HFFc6 (cell line): ENCODE measurements at regions not wholly inside any gene's neighbourhood (a gene's known extent, or its start where the extent isn't known, plus 50 kb on each side); places are given as distances from the start of the nearest gene placed in this dataset.

ENCODE experiments used
- DNase-seq: peaks from one replicate; pipeline ENCODE4 v3.0.0-alpha.2; 2018
- H3K27ac Mint-ChIP-seq: 2 replicates; pipeline ENCODE4 v1.8.0; 2020; ENCODE audit warnings: mild to moderate bottlenecking, mixed read lengths
- H3K27me3 Mint-ChIP-seq: 2 replicates; pipeline ENCODE4 v1.8.0; 2021; ENCODE audit warnings: mild to moderate bottlenecking, moderate library complexity, mixed read lengths; ENCODE audit not compliant: insufficient read depth
- H3K36me3 Mint-ChIP-seq: 2 replicates; pipeline ENCODE4 v1.8.0; 2021; ENCODE audit warnings: low read depth, mixed read lengths
- H3K4me1 Mint-ChIP-seq: 2 replicates; pipeline ENCODE4 v1.8.0; 2020; ENCODE audit warnings: low read depth, mixed read lengths
- H3K4me3 Mint-ChIP-seq: 2 replicates; pipeline ENCODE4 v1.8.0; 2020; ENCODE audit warnings: mild to moderate bottlenecking, moderate library complexity, mixed read lengths
- H3K9me3 Mint-ChIP-seq: 2 replicates; pipeline ENCODE4 v1.8.0; 2020; ENCODE audit warnings: mild to moderate bottlenecking, mixed read lengths
- CTCF ChIP-seq: fragments of 200-600 bp; sonication (generic); IDR thresholded peaks from 2 replicates; pipeline ENCODE4 v1.5.0; 2021; ENCODE audit warnings: antibody characterized with exemption, mild to moderate bottlenecking

DNA sequence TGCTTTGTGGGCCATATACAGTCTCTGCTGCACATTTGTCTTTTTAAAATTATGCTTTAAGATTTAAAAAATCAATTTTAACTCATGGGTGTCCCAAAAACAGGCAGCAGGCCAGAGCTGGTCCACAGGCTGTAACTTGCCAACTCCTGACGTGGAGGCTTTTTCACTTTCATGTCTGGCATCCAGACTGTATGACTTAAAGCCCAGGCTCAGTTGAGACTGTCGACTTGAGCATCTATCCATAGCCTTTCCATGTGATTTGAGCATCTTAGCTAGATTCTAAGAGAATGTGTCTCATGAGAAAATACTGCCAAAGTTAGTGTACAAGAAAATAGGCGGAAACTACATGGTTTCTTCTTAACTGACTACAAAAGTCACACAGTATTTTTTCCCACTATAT lies 559.0 kb upstream of the TUSC1 start:
- Mint-ChIP-seq H3K27ac (no peak overlapping the region), H3K4me3 (no peak overlapping the region), H3K9me3 (no peaks in the 10 kb centered on the region; the same call in 1 of the 2 replicates), H3K4me1 (peaks cover 8% of the 10 kb centered on the region; the same call in 1 of the 2 replicates), H3K27me3 (no peaks in the 10 kb centered on the region), H3K36me3 (no peaks in the 10 kb centered on the region)
- no peak for DNase-seq
- TF ChIP-seq CTCF, result no peak

DNA sequence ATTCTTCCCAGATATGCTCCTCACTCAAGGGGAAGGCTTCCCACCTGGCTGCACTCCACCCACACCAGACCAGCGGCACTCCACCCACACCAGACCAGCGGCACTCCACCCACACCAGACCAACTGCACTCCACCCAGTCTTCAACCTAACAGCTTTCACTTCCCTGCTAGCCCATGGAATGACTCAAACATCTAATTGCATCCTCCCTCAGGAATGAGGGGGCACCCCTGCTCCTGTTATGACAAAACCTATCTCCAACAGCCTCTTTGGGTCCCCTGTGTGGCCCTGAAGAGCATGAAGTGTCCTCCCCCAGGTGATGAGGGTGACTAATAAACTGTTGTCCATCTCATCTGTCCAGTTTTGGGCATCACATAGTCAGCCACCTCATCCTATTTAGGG lies 556.6 kb upstream of the TUSC1 start:
- peaks cover under 1% of the 10 kb centered on the region; the same call in 1 of the 2 replicates for H3K27me3 Mint-ChIP-seq
- H3K4me1 Mint-ChIP-seq, result peaks cover 8% of the 10 kb centered on the region; the same call in 1 of the 2 replicates
- H3K27ac Mint-ChIP-seq, result no peak overlapping the region
- H3K9me3 Mint-ChIP-seq, result no peaks in the 10 kb centered on the region; the same call in 1 of the 2 replicates
- TF ChIP-seq CTCF, result no peak
- H3K36me3 Mint-ChIP-seq, result no peaks in the 10 kb centered on the region
- DNase-seq, result no peak
- H3K4me3 Mint-ChIP-seq, result no peak overlapping the region

DNA sequence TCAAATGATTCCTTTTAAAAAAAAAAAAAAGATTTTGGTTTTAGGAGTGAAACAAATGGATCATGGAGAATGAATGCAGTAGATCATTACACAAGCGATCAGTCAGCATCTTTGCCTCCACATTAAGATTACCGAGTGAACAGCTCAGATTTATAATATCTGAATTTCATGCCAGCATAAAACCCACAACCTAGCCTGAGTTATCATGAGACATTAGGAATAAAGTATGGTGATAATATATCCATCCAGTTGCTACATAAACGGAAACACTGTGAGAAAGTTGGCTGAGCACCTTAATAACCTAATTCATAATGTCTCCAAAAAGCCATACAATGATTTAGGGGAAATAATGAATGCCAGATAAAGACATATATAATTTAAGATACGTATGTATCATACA lies 553.1 kb upstream of the TUSC1 start:
- H3K9me3 Mint-ChIP-seq, result no peaks in the 10 kb centered on the region; the same call in 1 of the 2 replicates
- peaks cover 2% of the 10 kb centered on the region; the same call in 1 of the 2 replicates for H3K27me3 Mint-ChIP-seq
- no peaks in the 10 kb centered on the region for H3K36me3 Mint-ChIP-seq
- no peak for TF ChIP-seq CTCF
- no peak overlapping the region for H3K27ac Mint-ChIP-seq
- H3K4me3 Mint-ChIP-seq, result no peak overlapping the region
- peaks cover 8% of the 10 kb centered on the region; the same call in 1 of the 2 replicates for H3K4me1 Mint-ChIP-seq
- DNase-seq, result no peak

DNA sequence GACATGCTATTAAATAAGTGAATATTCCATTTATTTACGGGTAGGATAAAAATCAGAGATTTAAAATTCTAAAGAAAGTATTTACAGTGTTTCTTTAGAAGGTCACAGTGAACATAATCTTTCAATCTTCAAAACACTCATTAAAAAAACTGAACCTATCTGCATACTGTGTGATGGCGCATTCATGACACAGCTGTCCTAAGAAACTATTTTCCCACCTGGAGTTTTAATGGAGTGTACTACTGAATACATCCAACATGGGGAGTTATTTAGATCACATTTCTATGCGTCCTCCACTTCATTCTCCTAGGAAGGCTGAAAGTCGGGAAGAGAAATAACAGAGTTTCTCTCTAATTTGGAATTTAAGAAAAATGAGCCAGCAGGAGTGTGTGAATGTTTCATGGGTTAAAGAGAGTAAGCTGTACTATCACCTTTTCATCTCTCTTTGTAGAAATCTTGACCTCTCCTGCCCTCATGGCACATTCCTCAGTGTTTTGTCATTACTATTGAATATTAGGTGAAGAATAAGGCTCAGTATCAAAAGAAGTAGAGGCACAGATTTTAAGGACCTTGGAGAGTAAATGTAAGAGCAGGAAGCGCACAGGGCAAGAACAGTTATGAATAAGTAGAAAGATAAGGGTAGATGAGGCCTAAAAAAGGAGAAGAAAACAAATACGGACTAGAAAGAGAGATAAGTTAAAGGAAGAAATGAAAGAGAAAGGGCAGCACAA lies 551.2 kb upstream of the TUSC1 start:
- no peaks in the 10 kb centered on the region; the same call in 1 of the 2 replicates for H3K9me3 Mint-ChIP-seq
- no peak overlapping the region for H3K4me3 Mint-ChIP-seq
- no peak for DNase-seq
- peaks cover under 1% of the 10 kb centered on the region; the same call in 1 of the 2 replicates for H3K4me1 Mint-ChIP-seq
- peaks cover 2% of the 10 kb centered on the region; the same call in 1 of the 2 replicates for H3K27me3 Mint-ChIP-seq
- H3K36me3 Mint-ChIP-seq, result no peaks in the 10 kb centered on the region
- TF ChIP-seq CTCF, result no peak
- no peak overlapping the region for H3K27ac Mint-ChIP-seq

DNA sequence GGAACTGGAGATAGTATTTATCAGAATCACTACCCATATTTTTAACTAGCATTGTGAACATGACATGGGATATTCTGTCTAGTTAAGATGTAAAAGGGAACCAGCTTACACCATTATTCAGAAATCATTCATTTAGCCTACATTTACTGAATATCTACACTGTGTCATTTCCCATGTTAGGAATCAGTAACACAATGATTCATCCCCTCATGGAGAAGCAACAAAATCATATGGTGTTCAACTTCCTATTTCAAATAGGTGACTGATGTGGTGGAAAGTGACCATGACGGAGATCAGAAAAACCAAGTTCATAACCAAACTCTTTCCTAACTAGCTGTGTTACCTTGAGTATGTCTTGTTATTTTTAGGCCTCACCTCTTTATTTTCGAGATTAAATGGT lies 550.0 kb upstream of the TUSC1 start:
- H3K9me3 Mint-ChIP-seq, result no peaks in the 10 kb centered on the region; the same call in 1 of the 2 replicates
- H3K27me3 Mint-ChIP-seq, result peaks cover 2% of the 10 kb centered on the region; the same call in 1 of the 2 replicates
- no peak for DNase-seq
- H3K27ac Mint-ChIP-seq, result no peak overlapping the region
- no peaks in the 10 kb centered on the region for H3K36me3 Mint-ChIP-seq
- no peak overlapping the region for H3K4me3 Mint-ChIP-seq
- no peak for TF ChIP-seq CTCF
- H3K4me1 Mint-ChIP-seq, result no peaks in the 10 kb centered on the region; the same call in 1 of the 2 replicates
